ENCODE measurements at regions not wholly inside any gene's neighbourhood (a gene's known extent, or its start where the extent isn't known, plus 50 kb on each side); places are given as distances from the start of the nearest gene placed in this dataset.
"Not testable (repeated sequence)": the region's sequence is repeated elsewhere in the genome, so short reads cannot be mapped to it uniquely, and the experiment has no call there.

GRCh38 chr12:17283563-17283962, 677.6 kb upstream of the LMO3 start:
- Histone ChIP-seq H3K56ac (ENCODE audit: insufficient read length, low read depth, low read length) (no peak overlapping the region), H2BK12ac (ENCODE audit: insufficient read length, low read depth, low read length) (no peak overlapping the region), H2BK5ac (ENCODE audit: insufficient read length, low read length) (no peak overlapping the region), H3K4ac (ENCODE audit: low read depth, low read length) (no peak overlapping the region), H2BK15ac (ENCODE audit: low read depth, low read length) (no peak overlapping the region), H3K23ac (ENCODE audit: insufficient read length, low read depth, low read length) (no peak overlapping the region), H3K9me3 (ENCODE audit: control insufficient read depth, low read depth, low read length) (no peaks in the 10 kb centered on the region), H3K23me2 (ENCODE audit: insufficient read length, low read depth, low read length, poor library complexity, severe bottlenecking) (no peaks in the 10 kb centered on the region), H4K20me1 (ENCODE audit: control insufficient read depth, insufficient read depth, insufficient read length) (no peaks in the 10 kb centered on the region), H3K79me1 (ENCODE audit: insufficient read depth, low read depth, low read length, poor library complexity, severe bottlenecking) (no peaks in the 10 kb centered on the region), H2AK5ac (ENCODE audit: insufficient read length, low read length) (no peak overlapping the region), H4K5ac (ENCODE audit: insufficient read length, low read depth, low read length) (no peak overlapping the region), H3K4me1 (ENCODE audit: insufficient read depth, low read length) (no peaks in the 10 kb centered on the region), H4K8ac (replicated peaks; ENCODE audit: insufficient read length, low read depth, low read length) (no peak overlapping the region), H3K14ac (ENCODE audit: insufficient read depth, low read length) (no peak overlapping the region), H3K27me3 (ENCODE audit: insufficient read depth, low read length) (no peaks in the 10 kb centered on the region), H3K18ac (ENCODE audit: insufficient read length, low read depth, low read length) (no peak overlapping the region), H4K91ac (ENCODE audit: insufficient read length, low read depth, low read length) (no peak overlapping the region), H2AFZ (ENCODE audit: low read length) (no peak overlapping the region), H3K9ac (ENCODE audit: extremely low read depth, insufficient read length, low read length) (no peak overlapping the region), H3T11ph (ENCODE audit: low read length) (no peak overlapping the region), H3K27ac (ENCODE audit: insufficient read length, low read depth, low read length) (no peak overlapping the region), H3K4me2 (ENCODE audit: insufficient read depth, insufficient read length, low read length) (no peak overlapping the region), H3K79me2 (ENCODE audit: insufficient read depth, low read length) (no peaks in the 10 kb centered on the region), H2BK20ac (ENCODE audit: low read depth, low read length, poor library complexity, severe bottlenecking) (no peak overlapping the region), H2BK120ac (ENCODE audit: low read depth, low read length, poor library complexity, severe bottlenecking) (no peak overlapping the region)
- H3K9me3 Mint-ChIP-seq, result peaks cover 30 to 34% of the 10 kb centered on the region in 2 experiments
- DNase-seq, result no peak
- peaks cover 0 to 4% of the 10 kb centered on the region in 2 experiments; a peak in 1 of 4 replicates for H3K4me1 Mint-ChIP-seq
- no CpG with 5 or more reads among the region's 9 CpGs for WGBS (ENCODE audit: extremely low coverage, insufficient read length, low lambda C conversion rate)
- no peak overlapping the region for H3K4me3 Mint-ChIP-seq
- H3K27me3 Mint-ChIP-seq (ENCODE audit: low read depth), result no peaks in the 10 kb centered on the region
- TF ChIP-seq CTCF (conservative IDR thresholded peaks at IDR 0.05), result no peak
- H3K27ac Mint-ChIP-seq, result no peak overlapping the region
- H3K36me3 Mint-ChIP-seq (ENCODE audit: insufficient read depth in 1 of 3, low read depth in 3 of 3), result peaks cover 0 to 34% (median 12%) of the 10 kb centered on the region in 3 experiments; a peak in 6 of 7 replicates

GRCh38 chr12:17282169-17282568, 676.2 kb upstream of the LMO3 start:
- H2BK20ac ChIP-seq (ENCODE audit: low read depth, low read length, poor library complexity, severe bottlenecking); DNase-seq; H2BK12ac ChIP-seq (ENCODE audit: insufficient read length, low read depth, low read length); H3K23me2 ChIP-seq (ENCODE audit: insufficient read length, low read depth, low read length, poor library complexity, severe bottlenecking); H2BK15ac ChIP-seq (ENCODE audit: low read depth, low read length); H3K27me3 Mint-ChIP-seq (ENCODE audit: low read depth); H3K4me2 ChIP-seq (ENCODE audit: insufficient read depth, insufficient read length, low read length); H2AK5ac ChIP-seq (ENCODE audit: insufficient read length, low read length); H3K23ac ChIP-seq (ENCODE audit: insufficient read length, low read depth, low read length); H3K4me1 ChIP-seq (ENCODE audit: insufficient read depth, low read length); H4K5ac ChIP-seq (ENCODE audit: insufficient read length, low read depth, low read length); H4K8ac ChIP-seq (replicated peaks; ENCODE audit: insufficient read length, low read depth, low read length); H4K20me1 ChIP-seq (ENCODE audit: control insufficient read depth, insufficient read depth, insufficient read length); H3K27ac Mint-ChIP-seq; H3T11ph ChIP-seq (ENCODE audit: low read length); H3K9ac ChIP-seq (ENCODE audit: extremely low read depth, insufficient read length, low read length); H3K18ac ChIP-seq (ENCODE audit: insufficient read length, low read depth, low read length); H3K27me3 ChIP-seq (ENCODE audit: insufficient read depth, low read length); H4K91ac ChIP-seq (ENCODE audit: insufficient read length, low read depth, low read length); H3K9me3 ChIP-seq (ENCODE audit: control insufficient read depth, low read depth, low read length); H3K27ac ChIP-seq (ENCODE audit: insufficient read length, low read depth, low read length); H2BK120ac ChIP-seq (ENCODE audit: low read depth, low read length, poor library complexity, severe bottlenecking); H2AFZ ChIP-seq (ENCODE audit: low read length); H3K4me3 Mint-ChIP-seq; H2BK5ac ChIP-seq (ENCODE audit: insufficient read length, low read length); H3K14ac ChIP-seq (ENCODE audit: insufficient read depth, low read length); H3K4me1 Mint-ChIP-seq; H3K56ac ChIP-seq (ENCODE audit: insufficient read length, low read depth, low read length); H3K79me2 ChIP-seq (ENCODE audit: insufficient read depth, low read length); H3K4ac ChIP-seq (ENCODE audit: low read depth, low read length); H3K79me1 ChIP-seq (ENCODE audit: insufficient read depth, low read depth, low read length, poor library complexity, severe bottlenecking): not testable (repeated sequence)
- peaks cover 25 to 28% of the 10 kb centered on the region in 2 experiments for H3K9me3 Mint-ChIP-seq
- H3K36me3 Mint-ChIP-seq (ENCODE audit: insufficient read depth in 1 of 3, low read depth in 3 of 3), result peaks cover 0 to 31% (median 12%) of the 10 kb centered on the region in 3 experiments; a peak in 6 of 7 replicates
